Activated T-cell treated with anti-CD3 and anti-CD28 coated beads, Interleukin-2, amount 50 U/mL, for 72 hours (primary cell): ENCODE measurements at regions not wholly inside any gene's neighbourhood (a gene's known extent, or its start where the extent isn't known, plus 50 kb on each side); places are given as distances from the start of the nearest gene placed in this dataset.
A peak's percentile ranks its signal among the peaks of the same experiment; 100 is the strongest.

Source experiments
- ATAC-seq, 2 donors: fragments of 150-1000 bp; cut with Tn5 transposase; replicated peaks in 1 of 2; 2 replicates each; pipeline ENCODE4 v1.10.0; 2021; ENCODE audit warnings: moderate library complexity in 2 of 2, mild to moderate bottlenecking in 1 of 2
- DNase-seq, 2 donors: peaks; one replicate each; pipeline ENCODE4 v3.0.0; 2021 to 2022; ENCODE audit warnings: mixed read lengths in 1 of 2
- H3K27ac Mint-ChIP-seq: one replicate; pipeline ENCODE4 v1.8.0; 2022; ENCODE audit warnings: mild to moderate bottlenecking, moderate library complexity, mixed read lengths
- H3K27me3 Mint-ChIP-seq: one replicate; pipeline ENCODE4 v1.8.0; 2022; ENCODE audit warnings: low read depth, mixed read lengths
- H3K36me3 Mint-ChIP-seq, 2 donors: one replicate each; pipeline ENCODE4 v1.8.0; 2022; ENCODE audit warnings: mixed read lengths in 2 of 2, mild to moderate bottlenecking in 1 of 2; ENCODE audit not compliant: insufficient read depth in 2 of 2
- H3K4me1 Mint-ChIP-seq: one replicate; pipeline ENCODE4 v1.8.0; 2022; ENCODE audit warnings: low read depth, mixed read lengths
- H3K4me3 Mint-ChIP-seq, 2 donors: one replicate each; pipeline ENCODE4 v1.8.0; 2022; ENCODE audit warnings: mild to moderate bottlenecking in 2 of 2, mixed read lengths in 2 of 2, moderate library complexity in 2 of 2
- H3K9me3 Mint-ChIP-seq, 2 donors: one replicate each; pipeline ENCODE4 v1.8.0; 2022; ENCODE audit warnings: mixed read lengths in 2 of 2

- Mint-ChIP-seq H3K9me3 (peaks cover 0 to 1% of the 10 kb centered on the region in 2 donors), H3K27me3 (no peaks in the 10 kb centered on the region), H3K36me3 (no peaks in the 10 kb centered on the region), H3K27ac (no peak overlapping the region), H3K4me3 (peak overlapping the region; percentile 1 to 38), H3K4me1 (peaks cover 35% of the 10 kb centered on the region)
- no peak for DNase-seq
- ATAC-seq: peak; percentile 32 to 51
These were observed 97.0 kb upstream of the MAN1A1 start for GRCh38 chr6:119446609-119447008.

- DNase-seq (no peak), ATAC-seq (peak; percentile 74)
- Mint-ChIP-seq H3K27ac (peak overlapping the region; percentile 25), H3K4me3 (peak overlapping the region; percentile 1 to 38), H3K4me1 (peaks cover 35% of the 10 kb centered on the region), H3K27me3 (no peaks in the 10 kb centered on the region), H3K9me3 (peaks cover 0 to 1% of the 10 kb centered on the region in 2 donors), H3K36me3 (no peaks in the 10 kb centered on the region)
These were observed 96.6 kb upstream of the MAN1A1 start for GRCh38 chr6:119446115-119446554.

GRCh38 chr6:119445666-119446065 lies 96.1 kb upstream of the MAN1A1 start:
- ATAC-seq: no peak
- no peak for DNase-seq
- Mint-ChIP-seq H3K9me3 (peaks cover 0 to 1% of the 10 kb centered on the region in 2 donors), H3K36me3 (no peaks in the 10 kb centered on the region), H3K4me1 (peaks cover 35% of the 10 kb centered on the region), H3K4me3 (no peak overlapping the region), H3K27me3 (no peaks in the 10 kb centered on the region), H3K27ac (no peak overlapping the region)

GRCh38 chr6:119444642-119445557 lies 95.3 kb upstream of the MAN1A1 start:
- H3K9me3 Mint-ChIP-seq: peaks cover 0 to 1% of the 10 kb centered on the region in 2 donors
- no peak for ATAC-seq
- no peak for DNase-seq
- no peak overlapping the region for H3K4me3 Mint-ChIP-seq
- H3K27me3 Mint-ChIP-seq: no peaks in the 10 kb centered on the region
- H3K36me3 Mint-ChIP-seq: no peaks in the 10 kb centered on the region
- H3K4me1 Mint-ChIP-seq: peaks cover 35% of the 10 kb centered on the region
- no peak overlapping the region for H3K27ac Mint-ChIP-seq

GRCh38 chr6:119443993-119444641 lies 94.6 kb upstream of the MAN1A1 start:
- no peak overlapping the region for H3K27ac Mint-ChIP-seq
- no peaks in the 10 kb centered on the region for H3K36me3 Mint-ChIP-seq
- H3K4me3 Mint-ChIP-seq: no peak overlapping the region
- peaks cover 0 to 1% of the 10 kb centered on the region in 2 donors for H3K9me3 Mint-ChIP-seq
- no peaks in the 10 kb centered on the region for H3K27me3 Mint-ChIP-seq
- no peak for DNase-seq
- ATAC-seq: no peak
- peaks cover 35% of the 10 kb centered on the region for H3K4me1 Mint-ChIP-seq

GRCh38 chr6:119442776-119443184 lies 93.2 kb upstream of the MAN1A1 start:
- no peak for DNase-seq
- ATAC-seq: no peak
- Mint-ChIP-seq H3K4me1 (peaks cover 35% of the 10 kb centered on the region), H3K9me3 (peaks cover 0 to 1% of the 10 kb centered on the region in 2 donors), H3K4me3 (no peak overlapping the region), H3K27me3 (no peaks in the 10 kb centered on the region), H3K36me3 (no peaks in the 10 kb centered on the region), H3K27ac (no peak overlapping the region)

GRCh38 chr6:119440953-119441352 lies 91.4 kb upstream of the MAN1A1 start:
- no peak overlapping the region for H3K4me3 Mint-ChIP-seq
- no peak for DNase-seq
- no peaks in the 10 kb centered on the region for H3K36me3 Mint-ChIP-seq
- no peak for ATAC-seq
- peaks cover 26% of the 10 kb centered on the region for H3K4me1 Mint-ChIP-seq
- no peak overlapping the region for H3K27ac Mint-ChIP-seq
- H3K9me3 Mint-ChIP-seq: no peaks in the 10 kb centered on the region
- H3K27me3 Mint-ChIP-seq: no peaks in the 10 kb centered on the region

- no peaks in the 10 kb centered on the region for H3K36me3 Mint-ChIP-seq
- no peak overlapping the region for H3K4me3 Mint-ChIP-seq
- no peaks in the 10 kb centered on the region for H3K4me1 Mint-ChIP-seq
- no peaks in the 10 kb centered on the region for H3K27me3 Mint-ChIP-seq
- ATAC-seq (no peak), DNase-seq (no peak)
- no peaks in the 10 kb centered on the region for H3K9me3 Mint-ChIP-seq
- H3K27ac Mint-ChIP-seq: no peak overlapping the region
These were observed 87.0 kb upstream of the MAN1A1 start for GRCh38 chr6:119436583-119436982.

GRCh38 chr6:119431799-119432198 lies 82.2 kb upstream of the MAN1A1 start:
- Mint-ChIP-seq H3K27me3 (no peaks in the 10 kb centered on the region), H3K4me3 (no peak overlapping the region), H3K36me3 (no peaks in the 10 kb centered on the region), H3K27ac (no peak overlapping the region), H3K4me1 (no peaks in the 10 kb centered on the region), H3K9me3 (no peaks in the 10 kb centered on the region)
- ATAC-seq: no peak
- DNase-seq: no peak

GRCh38 chr6:119430805-119431204 lies 81.2 kb upstream of the MAN1A1 start:
- Mint-ChIP-seq H3K36me3 (no peaks in the 10 kb centered on the region), H3K4me3 (no peak overlapping the region), H3K4me1 (no peaks in the 10 kb centered on the region), H3K27ac (no peak overlapping the region), H3K27me3 (no peaks in the 10 kb centered on the region), H3K9me3 (no peaks in the 10 kb centered on the region)
- no peak for DNase-seq
- ATAC-seq: no peak

GRCh38 chr6:119428633-119429032 lies 79.1 kb upstream of the MAN1A1 start:
- H3K9me3 Mint-ChIP-seq: peaks cover 0 to 4% of the 10 kb centered on the region in 2 donors
- no peak overlapping the region for H3K4me3 Mint-ChIP-seq
- ATAC-seq (no peak), DNase-seq (no peak)
- H3K36me3 Mint-ChIP-seq: no peaks in the 10 kb centered on the region
- no peaks in the 10 kb centered on the region for H3K27me3 Mint-ChIP-seq
- no peak overlapping the region for H3K27ac Mint-ChIP-seq
- no peaks in the 10 kb centered on the region for H3K4me1 Mint-ChIP-seq

- Mint-ChIP-seq H3K9me3 (peaks cover 4% of the 10 kb centered on the region in 2 donors), H3K4me3 (no peak overlapping the region), H3K27me3 (no peaks in the 10 kb centered on the region), H3K27ac (no peak overlapping the region), H3K4me1 (no peaks in the 10 kb centered on the region), H3K36me3 (no peaks in the 10 kb centered on the region)
- ATAC-seq (no peak), DNase-seq (no peak)
These were observed 77.1 kb upstream of the MAN1A1 start for GRCh38 chr6:119426619-119427018.

GRCh38 chr6:119423996-119424395 lies 74.4 kb upstream of the MAN1A1 start:
- no peak overlapping the region for H3K27ac Mint-ChIP-seq
- ATAC-seq (no peak), DNase-seq (no peak)
- H3K9me3 Mint-ChIP-seq: peaks cover 11 to 12% of the 10 kb centered on the region in 2 donors
- no peak overlapping the region for H3K4me3 Mint-ChIP-seq
- no peaks in the 10 kb centered on the region for H3K27me3 Mint-ChIP-seq
- H3K4me1 Mint-ChIP-seq: no peaks in the 10 kb centered on the region
- H3K36me3 Mint-ChIP-seq: peaks cover 1 to 7% of the 10 kb centered on the region in 2 donors
